CD14-positive monocyte (primary cell): ENCODE measurements at regions not wholly inside any gene's neighbourhood (a gene's known extent, or its start where the extent isn't known, plus 50 kb on each side); places are given as distances from the start of the nearest gene placed in this dataset.
A peak's percentile ranks its signal among the peaks of the same experiment; 100 is the strongest.

ENCODE experiments used
- DNase-seq, 3 donors: peaks; one replicate each; pipeline ENCODE4 v3.0.0-alpha.2; 2011 to 2022
- H2AFZ ChIP-seq: 2 replicates; pipeline ENCODE4 v1.6.0; 2012; ENCODE audit warnings: mild to moderate bottlenecking, low read depth, low read length, inconsistent platforms; ENCODE audit not compliant: insufficient read depth, poor library complexity, severe bottlenecking
- H3K27ac ChIP-seq, 2 donors: 1 replicate in 1 of 2; 2 replicates in 1 of 2; pipeline ENCODE4 v1.5.1; 2012 to 2013; ENCODE audit warnings: low read length in 2 of 2, control low read depth in 1 of 2, inconsistent platforms in 1 of 2, low read depth in 1 of 2, mild to moderate bottlenecking in 1 of 2
- H3K27me3 ChIP-seq, 2 donors: one replicate each; pipeline versions ENCODE4 v1.6.0 to v1.6.1; 2011 to 2013; ENCODE audit warnings: low read length in 2 of 2; ENCODE audit not compliant: control insufficient read depth in 2 of 2, insufficient read depth in 2 of 2
- H3K36me3 ChIP-seq, 2 donors: replicated peaks in 1 of 2; 1 replicate in 1 of 2; 2 replicates in 1 of 2; pipeline versions ENCODE4 v1.5.1 to v1.6.1; 2012 to 2013; ENCODE audit warnings: low read length in 2 of 2, control low read depth in 1 of 2, inconsistent platforms in 1 of 2, mild to moderate bottlenecking in 1 of 2; ENCODE audit not compliant: insufficient read depth in 2 of 2, control insufficient read depth in 1 of 2
- H3K4me1 ChIP-seq, 2 donors: 1 replicate in 1 of 2; 2 replicates in 1 of 2; pipeline versions ENCODE4 v1.5.1 to v1.6.1; 2012 to 2013; ENCODE audit warnings: low read length in 2 of 2, control low read depth in 1 of 2, inconsistent platforms in 1 of 2, mild to moderate bottlenecking in 1 of 2, moderate library complexity in 1 of 2; ENCODE audit not compliant: insufficient read depth in 2 of 2, control insufficient read depth in 1 of 2
- H3K4me2 ChIP-seq: replicated peaks from 2 replicates; pipeline ENCODE3; 2012; ENCODE audit warnings: low read length, moderate library complexity, mild to moderate bottlenecking; ENCODE audit not compliant: poor library complexity, severe bottlenecking; ENCODE audit errors: extremely low read depth
- H3K4me3 ChIP-seq, 3 experiments: fragments of 200-600 bp in 1 of 3; sonication (generic) in 1 of 3; replicated peaks in 1 of 3; 1 replicate in 2 of 3; 2 replicates in 1 of 3; pipeline ENCODE4 v1.5.1; 2011 to 2013; ENCODE audit warnings: low read length in 3 of 3, mild to moderate bottlenecking in 3 of 3, control low read depth in 2 of 3, low read depth in 2 of 3, inconsistent platforms in 1 of 3, moderate library complexity in 1 of 3
- H3K79me2 ChIP-seq: 2 replicates; pipeline ENCODE4 v1.6.0; 2012; ENCODE audit warnings: mild to moderate bottlenecking, control low read depth, inconsistent platforms, low read length, moderate library complexity; ENCODE audit not compliant: insufficient read depth
- H3K9ac ChIP-seq: 2 replicates; pipeline ENCODE4 v1.6.0; 2017; ENCODE audit warnings: low read length, mild to moderate bottlenecking; ENCODE audit not compliant: insufficient read depth, poor library complexity, severe bottlenecking
- H3K9me3 ChIP-seq, 2 donors: replicated peaks in 1 of 2; 1 replicate in 1 of 2; 2 replicates in 1 of 2; pipeline versions ENCODE4 v1.5.1 to v1.6.1; 2012 to 2013; ENCODE audit warnings: low read length in 2 of 2, control low read depth in 1 of 2; ENCODE audit not compliant: control insufficient read depth in 1 of 2, insufficient read depth in 1 of 2
- H4K20me1 ChIP-seq: 2 replicates; pipeline ENCODE4 v1.6.0; 2012; ENCODE audit warnings: mild to moderate bottlenecking, low read length, control low read depth, moderate library complexity; ENCODE audit not compliant: insufficient read depth
- H3K27ac Mint-ChIP-seq, 7 donors: one replicate each; pipeline ENCODE4 v1.8.0; 2020; ENCODE audit warnings: mild to moderate bottlenecking in 7 of 7, mixed read lengths in 7 of 7, moderate library complexity in 6 of 7, inconsistent platforms in 2 of 7
- H3K27me3 Mint-ChIP-seq, 3 donors: one replicate each; pipeline ENCODE4 v1.8.0; 2021 to 2022; ENCODE audit warnings: low read depth in 3 of 3, mild to moderate bottlenecking in 3 of 3, mixed read lengths in 3 of 3, moderate library complexity in 3 of 3, inconsistent platforms in 1 of 3
- H3K36me3 Mint-ChIP-seq, 2 donors: one replicate each; pipeline ENCODE4 v1.8.0; 2020; ENCODE audit warnings: mixed read lengths in 2 of 2, inconsistent platforms in 1 of 2, mild to moderate bottlenecking in 1 of 2
- H3K4me1 Mint-ChIP-seq: one replicate; pipeline ENCODE4 v1.8.0; 2020; ENCODE audit warnings: mild to moderate bottlenecking, mixed read lengths
- H3K4me3 Mint-ChIP-seq, 2 donors: one replicate each; pipeline ENCODE4 v1.8.0; 2020; ENCODE audit warnings: mild to moderate bottlenecking in 2 of 2, mixed read lengths in 2 of 2, moderate library complexity in 1 of 2
- H3K9me3 Mint-ChIP-seq, 7 donors: one replicate each; pipeline ENCODE4 v1.8.0; 2020 to 2022; ENCODE audit warnings: mixed read lengths in 7 of 7, mild to moderate bottlenecking in 6 of 7, moderate library complexity in 6 of 7, inconsistent platforms in 2 of 7
- WGBS: methylation state at CpG from one replicate; pipeline ENCODE4 v1.1.5; 2013; ENCODE audit warnings: missing lambda C conversion rate; ENCODE audit not compliant: insufficient coverage; 5-methylcytosine and 5-hydroxymethylcytosine counted together
- intact Hi-C, 2 donors: fragments of 100-400 bp; cut with micrococcal nuclease; formaldehyde crosslinking; loops; one replicate each; pipeline versions ENCODE4 v1.15.0 to v1.15.1; 2023
- TF ChIP-seq, protein P1 (sequence below): fragments of 200-600 bp; IDR thresholded peaks from one replicate; pipeline ENCODE4 v1.8.0; 2022; ENCODE audit warnings: antibody characterized with exemption, mild to moderate bottlenecking

DNA sequence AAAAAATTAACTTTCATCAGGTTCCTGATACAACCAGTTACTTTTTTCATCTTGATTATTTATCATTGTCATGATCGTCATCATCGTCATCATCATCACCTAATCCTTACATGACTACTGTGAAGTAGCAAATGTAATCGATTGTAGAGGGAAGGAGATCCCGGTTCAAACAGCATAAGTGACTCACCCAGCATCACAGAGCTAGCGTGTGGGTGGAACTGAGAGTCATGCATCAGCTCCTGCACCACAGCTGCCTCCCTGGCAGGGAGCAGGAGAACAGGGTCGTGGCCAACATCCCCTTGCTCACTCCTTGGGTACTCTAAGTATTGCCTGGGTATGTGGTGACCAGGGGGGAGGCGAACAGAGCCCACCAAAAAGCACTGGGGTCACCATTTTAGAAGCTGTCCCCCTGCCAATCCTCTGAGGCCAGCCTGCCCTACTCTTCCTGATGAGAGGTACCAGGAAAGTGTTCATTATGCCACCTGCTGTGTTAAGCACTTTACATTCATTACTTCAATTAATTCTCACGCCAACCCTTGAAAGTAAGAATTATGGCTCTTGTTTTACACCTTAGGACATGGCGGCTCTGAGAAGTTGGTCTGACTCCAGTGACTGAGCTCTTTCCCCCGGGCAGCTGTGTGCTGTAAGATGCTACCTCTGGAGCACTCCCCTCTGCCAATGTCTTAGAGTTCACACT lies 425.2 kb downstream of the CD83 start:
- H3K4me1 ChIP-seq, result no peaks in the 10 kb centered on the region
- H3K27ac Mint-ChIP-seq, result no peak overlapping the region
- H3K36me3 ChIP-seq, result no peaks in the 10 kb centered on the region
- H3K4me3 Mint-ChIP-seq, result no peak overlapping the region
- WGBS, result 82% methylated on average over 2 of the region's 10 CpGs
- H3K9ac ChIP-seq, result no peak overlapping the region
- H3K36me3 Mint-ChIP-seq, result no peaks in the 10 kb centered on the region
- H2AFZ ChIP-seq, result no peak overlapping the region
- intact Hi-C loops, result no loop called here
- peaks cover 0 to 2% (median 0%) of the 10 kb centered on the region in 7 donors for H3K9me3 Mint-ChIP-seq
- H3K9me3 ChIP-seq, result no peaks in the 10 kb centered on the region
- no peaks in the 10 kb centered on the region for H3K27me3 ChIP-seq
- H3K4me1 Mint-ChIP-seq, result no peaks in the 10 kb centered on the region
- TF ChIP-seq, protein P1, sequence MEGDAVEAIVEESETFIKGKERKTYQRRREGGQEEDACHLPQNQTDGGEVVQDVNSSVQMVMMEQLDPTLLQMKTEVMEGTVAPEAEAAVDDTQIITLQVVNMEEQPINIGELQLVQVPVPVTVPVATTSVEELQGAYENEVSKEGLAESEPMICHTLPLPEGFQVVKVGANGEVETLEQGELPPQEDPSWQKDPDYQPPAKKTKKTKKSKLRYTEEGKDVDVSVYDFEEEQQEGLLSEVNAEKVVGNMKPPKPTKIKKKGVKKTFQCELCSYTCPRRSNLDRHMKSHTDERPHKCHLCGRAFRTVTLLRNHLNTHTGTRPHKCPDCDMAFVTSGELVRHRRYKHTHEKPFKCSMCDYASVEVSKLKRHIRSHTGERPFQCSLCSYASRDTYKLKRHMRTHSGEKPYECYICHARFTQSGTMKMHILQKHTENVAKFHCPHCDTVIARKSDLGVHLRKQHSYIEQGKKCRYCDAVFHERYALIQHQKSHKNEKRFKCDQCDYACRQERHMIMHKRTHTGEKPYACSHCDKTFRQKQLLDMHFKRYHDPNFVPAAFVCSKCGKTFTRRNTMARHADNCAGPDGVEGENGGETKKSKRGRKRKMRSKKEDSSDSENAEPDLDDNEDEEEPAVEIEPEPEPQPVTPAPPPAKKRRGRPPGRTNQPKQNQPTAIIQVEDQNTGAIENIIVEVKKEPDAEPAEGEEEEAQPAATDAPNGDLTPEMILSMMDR, result no peak
- H3K4me2 ChIP-seq, result no peak overlapping the region
- H3K27ac ChIP-seq, result no peak overlapping the region
- no peaks in the 10 kb centered on the region for H4K20me1 ChIP-seq
- peaks cover 0 to 3% (median 3%) of the 10 kb centered on the region in 3 donors for H3K27me3 Mint-ChIP-seq
- no peak overlapping the region for H3K4me3 ChIP-seq
- DNase-seq, result peak; percentile 18 to 65 (median 30)
- H3K79me2 ChIP-seq, result no peaks in the 10 kb centered on the region

DNA sequence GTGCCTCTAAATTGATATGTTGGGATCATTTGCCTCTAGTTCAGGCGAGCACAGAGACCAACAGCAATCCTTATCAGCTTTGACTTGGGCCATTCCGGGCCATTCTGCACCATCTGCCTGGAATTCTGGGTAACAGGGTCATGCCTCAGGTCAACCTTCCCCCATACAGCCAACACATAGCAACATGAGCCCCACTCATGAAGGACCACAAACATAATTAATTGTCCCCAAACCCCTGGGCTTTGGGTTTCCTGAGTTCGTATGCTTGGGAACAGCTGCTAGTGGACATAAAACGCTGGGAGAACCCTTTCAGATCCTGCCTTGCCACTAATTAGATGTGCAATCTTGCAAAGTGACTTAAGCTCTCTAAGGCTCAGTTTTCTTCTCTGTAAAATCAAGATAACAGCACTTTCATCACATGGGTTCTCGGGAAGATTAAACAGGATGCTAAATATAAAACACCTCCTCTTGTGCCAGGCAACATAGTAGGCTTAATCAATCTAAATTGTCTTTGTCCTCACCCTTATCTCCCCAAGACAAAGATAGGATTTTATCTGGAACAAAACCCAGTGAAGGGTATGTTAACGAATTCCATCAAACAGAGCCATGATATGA lies 426.5 kb downstream of the CD83 start:
- H3K4me1 ChIP-seq, result no peaks in the 10 kb centered on the region
- no peaks in the 10 kb centered on the region for H3K79me2 ChIP-seq
- DNase-seq, result no peak
- TF ChIP-seq, protein P1, result no peak
- no peak overlapping the region for H3K9ac ChIP-seq
- H3K9me3 Mint-ChIP-seq, result no peaks in the 10 kb centered on the region
- no peaks in the 10 kb centered on the region for H3K27me3 ChIP-seq
- no peaks in the 10 kb centered on the region for H3K9me3 ChIP-seq
- WGBS, result 70% methylated on average over 2 of the region's 6 CpGs
- no peak overlapping the region for H3K27ac ChIP-seq
- H3K27ac Mint-ChIP-seq, result no peak overlapping the region
- H3K4me2 ChIP-seq, result no peak overlapping the region
- no peaks in the 10 kb centered on the region for H3K36me3 Mint-ChIP-seq
- H3K36me3 ChIP-seq, result no peaks in the 10 kb centered on the region
- no peaks in the 10 kb centered on the region for H4K20me1 ChIP-seq
- H3K4me3 Mint-ChIP-seq, result no peak overlapping the region
- H3K4me3 ChIP-seq, result no peak overlapping the region
- H3K4me1 Mint-ChIP-seq, result no peaks in the 10 kb centered on the region
- H3K27me3 Mint-ChIP-seq, result peaks cover 0 to 3% (median 3%) of the 10 kb centered on the region in 3 donors
- intact Hi-C loops, result no loop called here
- no peak overlapping the region for H2AFZ ChIP-seq
